K562 (cell line): ENCODE measurements at regions not wholly inside any gene's neighbourhood (a gene's known extent, or its start where the extent isn't known, plus 50 kb on each side); places are given as distances from the start of the nearest gene placed in this dataset.

Source experiments
- NFE2 ChIP-seq: IDR thresholded peaks from 2 replicates; pipeline ENCODE4 v1.6.1; 2014; ENCODE audit warnings: antibody characterized with exemption, low read depth
- RBBP5 ChIP-seq: fragments of 200-600 bp; sonication (generic); IDR thresholded peaks from 2 replicates; pipeline ENCODE4 v1.6.1; 2012; ENCODE audit warnings: borderline replicate concordance, mild to moderate bottlenecking, low read length, control low read depth, inconsistent platforms; ENCODE audit not compliant: insufficient read depth, poor library complexity, severe bottlenecking
- SREBF2 ChIP-seq: sonication (generic); formaldehyde crosslinking; IDR thresholded peaks from 2 replicates; pipeline ENCODE4 v1.4.0; 2020; ENCODE audit warnings: mild to moderate bottlenecking, missing genetic modification reagents
- ZNF134 ChIP-seq: fragments of 250-450 bp; sonication (Bioruptor Pico); conservative IDR thresholded peaks from 2 replicates; pipeline ENCODE4 v1.4.0; 2020
- ZNF76 ChIP-seq: fragments of 250-450 bp; sonication (Bioruptor Pico); IDR thresholded peaks from 2 replicates; pipeline ENCODE4 v1.4.0; 2020; ENCODE audit warnings: mild to moderate bottlenecking, moderate library complexity, borderline replicate concordance
- TF ChIP-seq, protein P1 (sequence below), 2 experiments: IDR thresholded peaks in 1 of 2; conservative IDR thresholded peaks in 1 of 2; 2 replicates each; pipeline ENCODE4 v1.6.1; 2016; ENCODE audit warnings: low read depth in 2 of 2, mild to moderate bottlenecking in 1 of 2, missing compliant biosample characterization in 1 of 2, missing genetic modification characterization in 1 of 2, moderate library complexity in 1 of 2

DNA sequence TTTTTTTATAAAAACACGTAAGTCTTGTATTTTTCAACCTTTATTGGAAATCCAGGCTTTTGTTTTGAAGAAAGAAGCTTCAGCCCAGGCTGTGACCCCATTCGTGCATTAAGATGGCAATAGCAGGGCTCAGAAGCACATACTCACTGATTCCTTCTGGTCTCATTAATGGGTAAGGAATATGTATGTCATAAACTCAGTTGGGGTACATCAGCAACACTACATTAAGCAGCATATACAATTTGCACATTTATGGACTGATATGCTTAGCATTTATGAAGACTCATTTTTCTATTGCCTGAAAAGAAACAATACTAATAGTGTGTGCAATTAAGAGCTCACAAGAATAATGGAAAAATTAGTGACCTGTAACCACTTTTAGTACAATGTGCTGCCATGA is 945.4 kb upstream of the PRMT6 start:
- no peak for TF ChIP-seq RBBP5
- no peak for TF ChIP-seq SREBF2 (CRISPR knock-in tag)
- TF ChIP-seq NFE2: no peak
- no peak for TF ChIP-seq ZNF134
- TF ChIP-seq, protein P1, sequence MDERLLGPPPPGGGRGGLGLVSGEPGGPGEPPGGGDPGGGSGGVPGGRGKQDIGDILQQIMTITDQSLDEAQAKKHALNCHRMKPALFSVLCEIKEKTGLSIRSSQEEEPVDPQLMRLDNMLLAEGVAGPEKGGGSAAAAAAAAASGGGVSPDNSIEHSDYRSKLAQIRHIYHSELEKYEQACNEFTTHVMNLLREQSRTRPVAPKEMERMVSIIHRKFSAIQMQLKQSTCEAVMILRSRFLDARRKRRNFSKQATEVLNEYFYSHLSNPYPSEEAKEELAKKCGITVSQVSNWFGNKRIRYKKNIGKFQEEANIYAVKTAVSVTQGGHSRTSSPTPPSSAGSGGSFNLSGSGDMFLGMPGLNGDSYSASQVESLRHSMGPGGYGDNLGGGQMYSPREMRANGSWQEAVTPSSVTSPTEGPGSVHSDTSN (CRISPR knock-in tag; IDR thresholded peaks at IDR 0.05; ENCODE audit: low read depth): no peak
- TF ChIP-seq, protein P1 (tag; conservative IDR thresholded peaks at IDR 0.05; ENCODE audit: low read depth): no peak
- TF ChIP-seq ZNF76 (CRISPR knock-in tag): no peak
